Uterus (tissue), 2 donors: ENCODE measurements at regions not wholly inside any gene's neighbourhood (a gene's known extent, or its start where the extent isn't known, plus 50 kb on each side); places are given as distances from the start of the nearest gene placed in this dataset.

Experiments
- POLR2A ChIP-seq, 2 donors: fragments of 450-650 bp; IDR thresholded peaks; one replicate each; pipeline ENCODE4 v1.6.1; 2016; ENCODE audit warnings: antibody characterized with exemption in 2 of 2, mild to moderate bottlenecking in 1 of 2, moderate library complexity in 1 of 2
- TF ChIP-seq, protein P1 (sequence below), 4 experiments: fragments of 200-600 bp in 2 of 4; fragments of 450-650 bp in 2 of 4; sonication (generic) in 2 of 4; IDR thresholded peaks; one replicate each; pipeline ENCODE4 v1.5.1; 2016 to 2019; ENCODE audit warnings: antibody characterized with exemption in 4 of 4, mild to moderate bottlenecking in 2 of 4, moderate library complexity in 1 of 4

DNA sequence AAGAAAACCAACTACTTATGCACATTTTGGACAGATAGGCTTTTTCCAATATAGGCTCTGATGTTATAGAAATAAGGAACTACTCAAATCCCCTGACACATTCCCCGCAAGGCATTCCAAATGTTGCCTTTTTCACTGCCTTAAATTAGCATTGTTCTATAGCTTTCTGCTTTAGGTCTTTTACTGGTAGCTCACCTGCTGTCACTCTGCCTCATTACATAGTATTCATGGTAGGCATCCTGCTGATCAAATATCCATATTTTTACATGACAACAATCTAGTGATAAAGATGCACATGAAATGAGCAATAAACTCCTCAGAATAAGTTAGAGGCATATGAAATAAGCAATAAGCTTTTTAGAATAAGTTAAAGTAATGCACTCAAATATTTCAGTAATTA is 542.7 kb downstream of the FAM133A start:
- TF ChIP-seq, protein P1, sequence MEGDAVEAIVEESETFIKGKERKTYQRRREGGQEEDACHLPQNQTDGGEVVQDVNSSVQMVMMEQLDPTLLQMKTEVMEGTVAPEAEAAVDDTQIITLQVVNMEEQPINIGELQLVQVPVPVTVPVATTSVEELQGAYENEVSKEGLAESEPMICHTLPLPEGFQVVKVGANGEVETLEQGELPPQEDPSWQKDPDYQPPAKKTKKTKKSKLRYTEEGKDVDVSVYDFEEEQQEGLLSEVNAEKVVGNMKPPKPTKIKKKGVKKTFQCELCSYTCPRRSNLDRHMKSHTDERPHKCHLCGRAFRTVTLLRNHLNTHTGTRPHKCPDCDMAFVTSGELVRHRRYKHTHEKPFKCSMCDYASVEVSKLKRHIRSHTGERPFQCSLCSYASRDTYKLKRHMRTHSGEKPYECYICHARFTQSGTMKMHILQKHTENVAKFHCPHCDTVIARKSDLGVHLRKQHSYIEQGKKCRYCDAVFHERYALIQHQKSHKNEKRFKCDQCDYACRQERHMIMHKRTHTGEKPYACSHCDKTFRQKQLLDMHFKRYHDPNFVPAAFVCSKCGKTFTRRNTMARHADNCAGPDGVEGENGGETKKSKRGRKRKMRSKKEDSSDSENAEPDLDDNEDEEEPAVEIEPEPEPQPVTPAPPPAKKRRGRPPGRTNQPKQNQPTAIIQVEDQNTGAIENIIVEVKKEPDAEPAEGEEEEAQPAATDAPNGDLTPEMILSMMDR (IDR thresholded peaks at IDR 0.05) = no peak
- no peak for TF ChIP-seq POLR2A (IDR thresholded peaks at IDR 0.05)
